Smooth muscle cell (in vitro differentiated cells): ENCODE measurements at regions not wholly inside any gene's neighbourhood (a gene's known extent, or its start where the extent isn't known, plus 50 kb on each side); places are given as distances from the start of the nearest gene placed in this dataset.

Source experiments
- DNase-seq: peaks from one replicate; lab custom pipeline; 2025; ENCODE audit not compliant: unreplicated experiment; lab: John Stamatoyannopoulos, UW
- H2AFZ ChIP-seq: fragments of 200-600 bp; sonication (generic); 2 replicates; pipeline ENCODE4 v1.6.0; 2016; ENCODE audit warnings: antibody characterized with exemption, low read depth, mild to moderate bottlenecking
- H3F3A ChIP-seq: fragments of 200-600 bp; sonication (generic); 2 replicates; pipeline ENCODE4 v1.6.0; 2017; ENCODE audit warnings: antibody characterized with exemption, low read depth
- H3K27ac ChIP-seq: fragments of 200-600 bp; sonication (generic); 2 replicates; pipeline ENCODE4 v1.5.1; 2016; ENCODE audit warnings: low read depth, mild to moderate bottlenecking
- H3K27me3 ChIP-seq: fragments of 200-600 bp; sonication (generic); 2 replicates; pipeline ENCODE4 v1.6.1; 2016; ENCODE audit warnings: low read depth, mild to moderate bottlenecking
- H3K36me3 ChIP-seq: fragments of 200-600 bp; sonication (generic); 2 replicates; pipeline ENCODE4 v1.5.1; 2016; ENCODE audit warnings: low read depth
- H3K4me1 ChIP-seq: fragments of 200-600 bp; sonication (generic); 2 replicates; pipeline ENCODE4 v1.5.1; 2016; ENCODE audit warnings: low read depth
- H3K4me2 ChIP-seq: fragments of 200-600 bp; sonication (generic); 2 replicates; pipeline ENCODE4 v1.6.0; 2016; ENCODE audit warnings: mild to moderate bottlenecking
- H3K4me3 ChIP-seq: fragments of 200-600 bp; sonication (generic); 2 replicates; pipeline ENCODE4 v1.5.1; 2016; ENCODE audit warnings: mild to moderate bottlenecking
- H3K79me2 ChIP-seq: fragments of 200-600 bp; sonication (generic); 2 replicates; pipeline ENCODE4 v1.6.0; 2016; ENCODE audit warnings: low read depth, mild to moderate bottlenecking
- H3K9ac ChIP-seq: fragments of 200-600 bp; sonication (generic); 2 replicates; pipeline ENCODE4 v1.6.0; 2016; ENCODE audit warnings: low read depth
- H3K9me3 ChIP-seq: fragments of 200-600 bp; sonication (generic); replicated peaks from 2 replicates; pipeline ENCODE4 v1.5.1; 2016; ENCODE audit warnings: low read depth
- H4K20me1 ChIP-seq: fragments of 200-600 bp; sonication (generic); 2 replicates; pipeline ENCODE4 v1.6.0; 2016; ENCODE audit warnings: low read depth
- CTCF ChIP-seq: fragments of 200-600 bp; sonication (generic); IDR thresholded peaks from 2 replicates; pipeline ENCODE4 v1.5.1; 2017; ENCODE audit warnings: borderline replicate concordance, mild to moderate bottlenecking, antibody characterized with exemption; ENCODE audit not compliant: insufficient read depth, poor library complexity, severe bottlenecking
- WGBS: methylation state at CpG from one replicate; pipeline ENCODE4 v1.1.7; 2016; ENCODE audit warnings: low lambda C conversion rate; 5-methylcytosine and 5-hydroxymethylcytosine counted together

GRCh38 chr10:125265579-125265955 is 105.2 kb upstream of the CTBP2 start:
- no peak overlapping the region for H3K9ac ChIP-seq
- no peaks in the 10 kb centered on the region for H3K4me1 ChIP-seq
- no peak for TF ChIP-seq CTCF
- no peak overlapping the region for H2AFZ ChIP-seq
- H3K9me3 ChIP-seq: no peaks in the 10 kb centered on the region
- H4K20me1 ChIP-seq: no peaks in the 10 kb centered on the region
- H3K4me2 ChIP-seq: no peak overlapping the region
- H3K27ac ChIP-seq: no peak overlapping the region
- no peak for DNase-seq
- no peak overlapping the region for H3K4me3 ChIP-seq
- no peaks in the 10 kb centered on the region for H3F3A ChIP-seq
- no peaks in the 10 kb centered on the region for H3K27me3 ChIP-seq
- H3K79me2 ChIP-seq: no peaks in the 10 kb centered on the region
- H3K36me3 ChIP-seq: no peaks in the 10 kb centered on the region
- 86% methylated on average over 6 of the region's 6 CpGs for WGBS

GRCh38 chr10:125264757-125265578 is 104.6 kb upstream of the CTBP2 start:
- no peak overlapping the region for H3K9ac ChIP-seq
- no peak for DNase-seq
- no peaks in the 10 kb centered on the region for H3K79me2 ChIP-seq
- no peak overlapping the region for H2AFZ ChIP-seq
- H3K9me3 ChIP-seq: no peaks in the 10 kb centered on the region
- TF ChIP-seq CTCF: no peak
- no peaks in the 10 kb centered on the region for H3F3A ChIP-seq
- H4K20me1 ChIP-seq: no peaks in the 10 kb centered on the region
- H3K36me3 ChIP-seq: no peaks in the 10 kb centered on the region
- H3K4me3 ChIP-seq: no peak overlapping the region
- no peak overlapping the region for H3K27ac ChIP-seq
- WGBS: 81% methylated on average over 13 of the region's 13 CpGs
- no peaks in the 10 kb centered on the region for H3K4me1 ChIP-seq
- no peaks in the 10 kb centered on the region for H3K27me3 ChIP-seq
- H3K4me2 ChIP-seq: no peak overlapping the region

- H3K4me1 ChIP-seq: no peaks in the 10 kb centered on the region
- no peak overlapping the region for H3K4me3 ChIP-seq
- H4K20me1 ChIP-seq: no peaks in the 10 kb centered on the region
- H2AFZ ChIP-seq: no peak overlapping the region
- H3F3A ChIP-seq: no peaks in the 10 kb centered on the region
- no peaks in the 10 kb centered on the region for H3K36me3 ChIP-seq
- H3K9ac ChIP-seq: no peak overlapping the region
- H3K27ac ChIP-seq: no peak overlapping the region
- no peaks in the 10 kb centered on the region for H3K27me3 ChIP-seq
- no peaks in the 10 kb centered on the region for H3K79me2 ChIP-seq
- 100% methylated on average over 1 of the region's 1 CpG for WGBS
- H3K9me3 ChIP-seq: no peaks in the 10 kb centered on the region
- no peak overlapping the region for H3K4me2 ChIP-seq
- TF ChIP-seq CTCF: no peak
- DNase-seq: no peak
Observed at GRCh38 chr10:125264091-125264490, 103.7 kb upstream of the CTBP2 start.

- no peak for DNase-seq
- Histone ChIP-seq H3K79me2 (no peaks in the 10 kb centered on the region), H3F3A (no peaks in the 10 kb centered on the region), H3K4me3 (no peak overlapping the region), H3K4me1 (no peaks in the 10 kb centered on the region), H3K27me3 (no peaks in the 10 kb centered on the region), H3K9ac (no peak overlapping the region), H3K9me3 (no peaks in the 10 kb centered on the region), H3K4me2 (no peak overlapping the region), H3K27ac (no peak overlapping the region), H4K20me1 (no peaks in the 10 kb centered on the region), H2AFZ (no peak overlapping the region), H3K36me3 (no peaks in the 10 kb centered on the region)
- TF ChIP-seq CTCF: no peak
- 43% methylated on average over 7 of the region's 7 CpGs for WGBS
Observed at GRCh38 chr10:125263551-125263950, 103.2 kb upstream of the CTBP2 start.
